ENCODE measurements at regions not wholly inside any gene's neighbourhood (a gene's known extent, or its start where the extent isn't known, plus 50 kb on each side); places are given as distances from the start of the nearest gene placed in this dataset.

DNA sequence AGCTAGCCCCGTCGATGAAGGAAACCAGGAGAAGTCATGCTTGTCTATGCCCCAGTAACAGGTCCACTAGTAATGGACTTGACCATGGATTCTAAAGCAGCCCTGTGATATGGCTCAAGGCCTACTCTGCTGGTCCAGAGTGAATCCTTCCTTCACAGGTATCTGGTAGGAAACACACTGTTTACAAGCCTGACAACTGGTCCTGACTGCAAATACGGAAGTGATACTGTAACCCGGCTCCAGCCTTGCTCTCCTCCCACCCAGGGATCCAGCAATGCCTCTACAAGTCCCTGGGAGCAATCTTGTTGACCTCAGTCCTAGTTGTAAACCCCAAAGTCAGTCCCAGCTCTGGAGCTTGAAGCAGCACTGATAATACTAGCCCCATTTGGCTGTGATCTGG, 239.2 kb upstream of the GRID2 start:
- Histone ChIP-seq H3K14ac (ENCODE audit: low read length) (no peak overlapping the region), H3K27me3 (ENCODE audit: control insufficient read depth in 3 of 3, insufficient read depth in 3 of 3, low read depth in 1 of 3, low read length in 3 of 3) (no peaks in the 10 kb centered on the region), H2BK12ac (ENCODE audit: low read length) (no peak overlapping the region), H3K27ac (replicated peaks; ENCODE audit: low read length) (no peak overlapping the region), H3K4me2 (ENCODE audit: insufficient read depth, low read length, poor library complexity, severe bottlenecking) (no peak overlapping the region), H2BK5ac (ENCODE audit: low read length) (no peak overlapping the region), H4K8ac (ENCODE audit: low read depth, low read length) (no peak overlapping the region), H2AK5ac (ENCODE audit: low read depth, low read length) (no peak overlapping the region), H3K36me3 (replicated peaks in 1 of 2; ENCODE audit: control insufficient read depth in 2 of 2, insufficient read depth in 2 of 2, low read length in 2 of 2) (no peaks in the 10 kb centered on the region), H2AFZ (ENCODE audit: low read length) (no peak overlapping the region), H3K4me3 (ENCODE audit: low read length in 2 of 2) (no peak overlapping the region), H3K4me1 (ENCODE audit: control insufficient read depth in 2 of 2, insufficient read depth in 1 of 2, low read depth in 1 of 2, low read length in 2 of 2) (no peaks in the 10 kb centered on the region), H2BK15ac (ENCODE audit: low read length) (no peak overlapping the region), H3K18ac (ENCODE audit: low read length) (no peak overlapping the region), H3K4ac (ENCODE audit: low read length) (no peak overlapping the region), H2BK120ac (ENCODE audit: low read depth, low read length) (no peak overlapping the region), H4K91ac (ENCODE audit: low read depth, low read length, poor library complexity) (no peak overlapping the region), H3K9ac (ENCODE audit: low read depth, low read length, poor library complexity) (no peak overlapping the region), H3K79me1 (ENCODE audit: low read depth, low read length) (no peaks in the 10 kb centered on the region), H3K23ac (ENCODE audit: low read depth, low read length, poor library complexity) (no peak overlapping the region), H3K9me3 (replicated peaks in 1 of 2; ENCODE audit: control insufficient read depth in 2 of 2, insufficient read depth in 1 of 2, low read depth in 1 of 2, low read length in 2 of 2) (no peaks in the 10 kb centered on the region)
- no peak for DNase-seq (ENCODE audit: low spot score)
- no CpG with 5 or more reads among the region's 4 CpGs for WGBS, 2 donors (ENCODE audit: extremely low coverage in 2 of 2, insufficient read length in 2 of 2, insufficient replicate concordance in 1 of 2)

DNA sequence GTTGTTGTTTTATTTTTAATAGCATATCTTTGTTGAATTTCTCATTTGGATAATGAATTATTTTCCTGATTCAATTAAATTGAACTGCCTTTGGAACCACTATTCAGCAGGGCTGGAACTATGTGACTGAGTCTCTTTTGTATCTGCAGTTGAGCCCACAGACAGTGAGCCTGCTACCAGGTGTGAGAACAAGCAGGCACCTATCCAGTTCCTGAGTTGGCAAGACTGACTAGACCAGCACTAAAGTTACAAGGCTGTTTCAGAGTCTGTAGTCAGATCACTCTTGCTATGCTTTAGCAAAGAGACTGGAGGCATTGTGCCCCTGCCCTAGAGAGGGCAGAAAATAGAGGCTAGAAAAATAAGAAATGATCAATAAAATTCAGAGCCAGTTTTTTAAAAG, 237.3 kb upstream of the GRID2 start:
- H3K27ac ChIP-seq (replicated peaks; ENCODE audit: low read length) = no peak overlapping the region
- no peaks in the 10 kb centered on the region for H3K27me3 ChIP-seq (ENCODE audit: control insufficient read depth in 3 of 3, insufficient read depth in 3 of 3, low read depth in 1 of 3, low read length in 3 of 3)
- H3K14ac ChIP-seq (ENCODE audit: low read length) = no peak overlapping the region
- H3K4me1 ChIP-seq (ENCODE audit: control insufficient read depth in 2 of 2, insufficient read depth in 1 of 2, low read depth in 1 of 2, low read length in 2 of 2) = no peaks in the 10 kb centered on the region
- H3K79me1 ChIP-seq (ENCODE audit: low read depth, low read length) = no peaks in the 10 kb centered on the region
- no peak overlapping the region for H2AFZ ChIP-seq (ENCODE audit: low read length)
- H2AK5ac ChIP-seq (ENCODE audit: low read depth, low read length) = no peak overlapping the region
- no peak overlapping the region for H3K4ac ChIP-seq (ENCODE audit: low read length)
- no peak overlapping the region for H3K18ac ChIP-seq (ENCODE audit: low read length)
- no peak overlapping the region for H2BK120ac ChIP-seq (ENCODE audit: low read depth, low read length)
- H2BK12ac ChIP-seq (ENCODE audit: low read length) = no peak overlapping the region
- H3K9ac ChIP-seq (ENCODE audit: low read depth, low read length, poor library complexity) = no peak overlapping the region
- H3K4me2 ChIP-seq (ENCODE audit: insufficient read depth, low read length, poor library complexity, severe bottlenecking) = no peak overlapping the region
- no peak overlapping the region for H3K23ac ChIP-seq (ENCODE audit: low read depth, low read length, poor library complexity)
- no peak overlapping the region for H3K4me3 ChIP-seq (ENCODE audit: low read length in 2 of 2)
- no peak overlapping the region for H2BK15ac ChIP-seq (ENCODE audit: low read length)
- DNase-seq (ENCODE audit: low spot score) = no peak
- no peak overlapping the region for H2BK5ac ChIP-seq (ENCODE audit: low read length)
- H4K91ac ChIP-seq (ENCODE audit: low read depth, low read length, poor library complexity) = no peak overlapping the region
- H4K8ac ChIP-seq (ENCODE audit: low read depth, low read length) = no peak overlapping the region
- peaks cover 2 to 3% of the 10 kb centered on the region in 2 donors for H3K9me3 ChIP-seq (replicated peaks in 1 of 2; ENCODE audit: control insufficient read depth in 2 of 2, insufficient read depth in 1 of 2, low read depth in 1 of 2, low read length in 2 of 2)
- no peaks in the 10 kb centered on the region for H3K36me3 ChIP-seq (replicated peaks in 1 of 2; ENCODE audit: control insufficient read depth in 2 of 2, insufficient read depth in 2 of 2, low read length in 2 of 2)

DNA sequence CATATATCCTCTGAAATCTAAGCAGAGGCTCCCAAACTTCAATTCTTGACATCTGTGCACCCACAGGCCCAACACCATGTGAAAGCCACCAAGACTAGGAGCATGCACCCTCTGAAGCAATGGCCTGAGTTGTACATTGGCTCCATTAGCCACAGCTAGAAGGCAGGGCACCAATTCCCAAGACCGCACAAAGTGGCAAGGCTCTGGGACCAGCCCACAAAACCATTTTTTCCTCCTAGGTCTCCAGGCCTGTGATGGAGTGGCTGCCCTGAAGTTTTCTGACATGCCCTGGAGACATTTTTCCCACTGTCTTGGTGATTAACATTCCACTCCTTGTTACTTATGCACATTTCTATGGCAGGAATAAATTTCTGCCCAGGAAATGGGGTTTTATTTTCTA, 232.2 kb upstream of the GRID2 start:
- H2BK120ac ChIP-seq (ENCODE audit: low read depth, low read length) = no peak overlapping the region
- no peak overlapping the region for H3K27ac ChIP-seq (replicated peaks; ENCODE audit: low read length)
- no peak overlapping the region for H3K14ac ChIP-seq (ENCODE audit: low read length)
- H2BK12ac ChIP-seq (ENCODE audit: low read length) = no peak overlapping the region
- no peaks in the 10 kb centered on the region for H3K4me1 ChIP-seq (ENCODE audit: control insufficient read depth in 2 of 2, insufficient read depth in 1 of 2, low read depth in 1 of 2, low read length in 2 of 2)
- no peak overlapping the region for H3K4me2 ChIP-seq (ENCODE audit: insufficient read depth, low read length, poor library complexity, severe bottlenecking)
- no peaks in the 10 kb centered on the region for H3K79me1 ChIP-seq (ENCODE audit: low read depth, low read length)
- no peak overlapping the region for H2AK5ac ChIP-seq (ENCODE audit: low read depth, low read length)
- no CpG with 5 or more reads among the region's 1 CpG for WGBS, 2 donors (ENCODE audit: extremely low coverage in 2 of 2, insufficient read length in 2 of 2, insufficient replicate concordance in 1 of 2)
- peaks cover 2 to 8% of the 10 kb centered on the region in 2 donors for H3K9me3 ChIP-seq (replicated peaks in 1 of 2; ENCODE audit: control insufficient read depth in 2 of 2, insufficient read depth in 1 of 2, low read depth in 1 of 2, low read length in 2 of 2)
- H3K23ac ChIP-seq (ENCODE audit: low read depth, low read length, poor library complexity) = no peak overlapping the region
- H3K27me3 ChIP-seq (ENCODE audit: control insufficient read depth in 3 of 3, insufficient read depth in 3 of 3, low read depth in 1 of 3, low read length in 3 of 3) = no peaks in the 10 kb centered on the region
- no peaks in the 10 kb centered on the region for H3K36me3 ChIP-seq (replicated peaks in 1 of 2; ENCODE audit: control insufficient read depth in 2 of 2, insufficient read depth in 2 of 2, low read length in 2 of 2)
- H2BK15ac ChIP-seq (ENCODE audit: low read length) = no peak overlapping the region
- no peak for DNase-seq (ENCODE audit: low spot score)
- H3K9ac ChIP-seq (ENCODE audit: low read depth, low read length, poor library complexity) = no peak overlapping the region
- H2AFZ ChIP-seq (ENCODE audit: low read length) = no peak overlapping the region
- no peak overlapping the region for H3K4me3 ChIP-seq (ENCODE audit: low read length in 2 of 2)
- no peak overlapping the region for H4K91ac ChIP-seq (ENCODE audit: low read depth, low read length, poor library complexity)
- H2BK5ac ChIP-seq (ENCODE audit: low read length) = no peak overlapping the region
- no peak overlapping the region for H3K4ac ChIP-seq (ENCODE audit: low read length)
- H3K18ac ChIP-seq (ENCODE audit: low read length) = no peak overlapping the region
- H4K8ac ChIP-seq (ENCODE audit: low read depth, low read length) = no peak overlapping the region

DNA sequence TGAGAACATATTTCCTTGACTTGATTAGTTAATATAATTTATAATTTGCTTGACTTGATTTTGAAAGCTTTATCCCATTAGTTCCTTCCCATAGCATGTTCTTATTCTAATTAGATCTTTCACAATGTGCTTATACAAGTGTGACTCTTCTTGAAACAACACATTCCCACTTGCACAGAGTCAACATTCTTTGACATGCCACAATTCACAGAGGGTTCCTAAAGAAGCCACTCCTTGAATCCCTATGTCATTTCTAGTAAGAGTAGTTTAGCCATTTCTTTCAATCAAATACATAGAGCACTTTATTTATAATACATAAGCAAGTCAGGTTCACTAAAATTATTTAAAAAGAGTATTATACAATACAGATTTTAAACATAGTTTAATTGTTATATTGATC, 228.9 kb upstream of the GRID2 start:
- H3K23ac ChIP-seq (ENCODE audit: low read depth, low read length, poor library complexity) = no peak overlapping the region
- no peak overlapping the region for H3K4me3 ChIP-seq (ENCODE audit: low read length in 2 of 2)
- no peak overlapping the region for H3K9ac ChIP-seq (ENCODE audit: low read depth, low read length, poor library complexity)
- H3K9me3 ChIP-seq (replicated peaks in 1 of 2; ENCODE audit: control insufficient read depth in 2 of 2, insufficient read depth in 1 of 2, low read depth in 1 of 2, low read length in 2 of 2) = peaks cover 2 to 8% of the 10 kb centered on the region in 2 donors
- no peak overlapping the region for H3K27ac ChIP-seq (replicated peaks; ENCODE audit: low read length)
- H3K27me3 ChIP-seq (ENCODE audit: control insufficient read depth in 3 of 3, insufficient read depth in 3 of 3, low read depth in 1 of 3, low read length in 3 of 3) = no peaks in the 10 kb centered on the region
- H2AK5ac ChIP-seq (ENCODE audit: low read depth, low read length) = no peak overlapping the region
- H3K18ac ChIP-seq (ENCODE audit: low read length) = no peak overlapping the region
- no peak for DNase-seq (ENCODE audit: low spot score)
- no peak overlapping the region for H2BK120ac ChIP-seq (ENCODE audit: low read depth, low read length)
- H3K4me1 ChIP-seq (ENCODE audit: control insufficient read depth in 2 of 2, insufficient read depth in 1 of 2, low read depth in 1 of 2, low read length in 2 of 2) = no peaks in the 10 kb centered on the region
- H2BK15ac ChIP-seq (ENCODE audit: low read length) = no peak overlapping the region
- no peak overlapping the region for H3K4me2 ChIP-seq (ENCODE audit: insufficient read depth, low read length, poor library complexity, severe bottlenecking)
- H2BK5ac ChIP-seq (ENCODE audit: low read length) = no peak overlapping the region
- no peak overlapping the region for H4K91ac ChIP-seq (ENCODE audit: low read depth, low read length, poor library complexity)
- no peak overlapping the region for H4K8ac ChIP-seq (ENCODE audit: low read depth, low read length)
- no peaks in the 10 kb centered on the region for H3K36me3 ChIP-seq (replicated peaks in 1 of 2; ENCODE audit: control insufficient read depth in 2 of 2, insufficient read depth in 2 of 2, low read length in 2 of 2)
- H3K4ac ChIP-seq (ENCODE audit: low read length) = no peak overlapping the region
- no peaks in the 10 kb centered on the region for H3K79me1 ChIP-seq (ENCODE audit: low read depth, low read length)
- H2AFZ ChIP-seq (ENCODE audit: low read length) = no peak overlapping the region
- H3K14ac ChIP-seq (ENCODE audit: low read length) = no peak overlapping the region
- H2BK12ac ChIP-seq (ENCODE audit: low read length) = no peak overlapping the region

Measured in neuronal stem cell (in vitro differentiated cells).